NCI-H1930 (cell line): ENCODE measurements at regions not wholly inside any gene's neighbourhood (a gene's known extent, or its start where the extent isn't known, plus 50 kb on each side); places are given as distances from the start of the nearest gene placed in this dataset.

Source experiments
- DNase-seq, 2 experiments: peaks; one replicate each; lab custom pipeline; 2025; lab: John Stamatoyannopoulos, UW

DNA sequence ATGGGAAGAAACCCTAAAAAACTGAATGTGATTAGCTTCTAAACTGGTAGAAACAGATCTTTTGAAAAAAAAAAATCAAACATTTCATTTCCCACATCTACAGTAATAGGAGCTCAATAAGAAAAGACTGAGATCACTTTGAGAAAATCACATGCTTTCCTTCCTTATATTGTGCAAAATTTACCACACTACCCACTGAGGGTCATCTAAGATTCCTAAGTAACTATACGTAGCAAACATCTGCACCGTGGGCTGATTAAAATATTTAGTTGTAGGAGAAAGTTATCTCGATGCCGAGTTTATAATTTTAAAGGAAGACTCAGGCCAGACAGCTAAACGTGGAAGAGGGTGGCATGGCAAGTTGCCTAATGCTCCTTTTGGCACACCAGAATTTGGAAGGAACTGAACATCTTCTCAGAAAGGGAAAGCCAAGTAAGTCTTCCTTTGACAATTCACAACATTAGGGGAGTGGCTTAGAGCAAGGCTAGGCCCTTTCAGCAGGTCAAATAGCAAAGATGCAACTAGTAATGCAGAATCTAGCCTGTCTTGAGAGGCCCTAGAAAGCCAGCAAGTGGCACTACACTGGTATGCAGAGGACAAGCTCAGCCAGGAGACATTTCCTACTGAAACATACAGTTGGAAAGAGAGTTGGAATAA is 128.0 kb downstream of the TMA16 start:
- no peak for DNase-seq

DNA sequence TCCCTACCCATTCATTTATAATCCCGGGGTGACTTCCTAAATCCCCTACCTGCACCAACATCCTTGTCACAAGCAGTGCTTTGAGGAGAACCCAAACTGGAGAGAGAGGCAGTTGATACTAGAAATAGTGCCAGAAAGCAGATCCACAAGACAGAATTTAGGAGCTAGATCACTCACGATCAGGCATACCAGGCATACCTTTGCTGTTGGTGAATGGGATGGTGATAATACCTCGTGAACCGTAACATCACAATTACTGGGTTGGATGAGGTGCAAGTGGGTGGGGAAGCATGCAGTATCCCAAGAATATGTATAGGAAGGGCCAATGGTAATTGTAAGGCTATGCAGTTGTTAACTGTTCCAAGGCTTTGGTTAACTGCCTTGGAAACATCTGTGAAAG is 129.3 kb downstream of the TMA16 start:
- no peak for DNase-seq

DNA sequence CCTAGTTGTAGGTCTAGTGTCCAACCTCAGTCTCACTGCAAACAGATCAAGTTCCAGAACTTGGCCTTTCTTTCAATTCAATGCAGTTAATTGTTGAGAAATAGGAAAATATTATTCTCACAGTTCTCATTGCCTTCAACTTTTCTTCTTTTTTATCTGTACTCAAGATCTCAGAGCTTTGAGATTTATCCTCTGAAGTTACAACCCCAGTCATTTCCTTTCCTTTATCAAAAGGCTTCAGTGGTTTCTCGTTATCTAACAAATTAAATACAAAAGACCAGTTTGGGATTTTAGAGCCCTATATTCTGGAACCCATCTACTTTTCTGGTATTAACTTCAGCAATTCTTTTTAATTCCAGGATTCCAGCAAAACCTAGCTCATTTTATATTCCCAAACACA is 130.2 kb downstream of the TMA16 start:
- DNase-seq, result no peak

- DNase-seq, result no peak
These were observed 136.8 kb downstream of the TMA16 start for GRCh38 chr4:163631288-163631687.

GRCh38 chr4:163638909-163639308 is 144.4 kb downstream of the TMA16 start:
- no peak for DNase-seq

- no peak for DNase-seq
These were observed 155.1 kb downstream of the TMA16 start for GRCh38 chr4:163649557-163650091.

DNA sequence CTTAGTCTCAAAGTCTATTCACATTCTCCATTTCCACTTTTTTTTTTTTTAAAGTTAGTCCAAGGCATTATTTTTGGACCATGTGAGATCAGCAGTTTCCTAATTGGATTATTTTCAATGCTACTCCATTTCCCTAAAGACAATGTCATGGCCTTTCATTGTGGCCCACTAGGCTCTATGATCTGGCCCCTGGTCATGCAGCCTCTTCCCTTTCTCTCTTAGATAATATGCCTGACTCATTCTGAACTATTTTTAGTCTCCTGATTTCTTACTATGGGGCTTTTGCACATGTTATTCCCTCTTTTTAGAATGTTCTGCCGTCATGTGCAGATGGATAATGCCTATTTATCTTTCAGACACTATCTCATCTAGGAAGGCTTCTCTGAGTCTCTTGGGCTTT is 157.3 kb downstream of the TMA16 start:
- no peak for DNase-seq

DNA sequence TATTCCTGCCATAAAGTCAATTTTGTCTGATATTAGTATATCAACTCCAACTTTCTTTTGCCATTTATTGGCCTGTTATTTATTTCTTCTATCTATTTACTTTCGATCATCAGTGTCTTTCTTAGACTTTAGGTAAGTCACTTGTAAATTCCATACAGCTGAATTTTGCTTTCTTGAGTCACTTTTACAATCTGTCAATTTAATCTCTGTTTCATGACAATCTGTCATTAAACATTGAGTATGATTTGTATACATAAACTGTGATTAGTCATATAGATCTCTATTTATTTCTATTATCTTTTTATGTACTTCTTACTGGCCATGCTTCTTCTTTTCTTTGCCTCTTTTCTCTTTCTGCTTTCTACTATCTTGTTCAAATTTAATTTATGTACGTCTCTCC is 160.1 kb downstream of the TMA16 start:
- no peak for DNase-seq

DNA sequence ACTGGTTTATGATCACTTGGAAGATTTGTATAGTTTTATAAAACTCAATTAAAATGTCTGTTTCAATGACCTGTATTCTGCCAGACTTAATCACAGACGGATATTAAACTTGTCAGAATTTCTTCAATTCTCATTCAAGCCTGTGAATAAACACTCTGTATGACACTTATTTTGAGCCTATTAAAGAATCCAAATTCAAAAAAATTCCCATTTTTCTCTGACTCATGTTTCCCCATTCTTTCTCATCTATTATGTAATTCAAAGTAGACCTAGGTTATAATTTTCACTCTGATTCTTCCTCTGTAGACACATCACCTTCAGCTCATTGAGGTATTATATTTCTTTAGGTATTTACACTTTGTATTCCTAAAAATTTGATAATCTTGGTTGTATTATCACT is 166.1 kb downstream of the TMA16 start:
- no peak for DNase-seq

DNA sequence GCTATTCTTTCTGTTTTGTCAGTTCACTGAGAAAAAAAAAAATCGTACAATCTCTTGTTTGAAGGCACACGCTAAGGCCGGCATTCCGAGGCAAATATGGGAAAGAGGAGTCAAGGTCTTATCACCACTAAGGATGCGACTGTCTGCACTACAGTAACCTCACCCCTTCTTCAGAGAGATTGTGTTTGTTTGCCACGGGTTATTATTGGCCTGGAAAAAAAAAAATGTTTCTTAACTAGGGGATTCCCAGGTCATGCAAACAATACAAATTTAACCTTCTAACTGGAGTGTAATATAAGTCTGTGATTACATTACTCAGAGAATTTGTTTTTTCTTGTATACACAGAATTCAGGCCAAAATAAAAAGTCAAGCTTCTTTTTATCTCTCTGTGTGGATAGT is 168.3 kb downstream of the TMA16 start:
- DNase-seq, result no peak

DNA sequence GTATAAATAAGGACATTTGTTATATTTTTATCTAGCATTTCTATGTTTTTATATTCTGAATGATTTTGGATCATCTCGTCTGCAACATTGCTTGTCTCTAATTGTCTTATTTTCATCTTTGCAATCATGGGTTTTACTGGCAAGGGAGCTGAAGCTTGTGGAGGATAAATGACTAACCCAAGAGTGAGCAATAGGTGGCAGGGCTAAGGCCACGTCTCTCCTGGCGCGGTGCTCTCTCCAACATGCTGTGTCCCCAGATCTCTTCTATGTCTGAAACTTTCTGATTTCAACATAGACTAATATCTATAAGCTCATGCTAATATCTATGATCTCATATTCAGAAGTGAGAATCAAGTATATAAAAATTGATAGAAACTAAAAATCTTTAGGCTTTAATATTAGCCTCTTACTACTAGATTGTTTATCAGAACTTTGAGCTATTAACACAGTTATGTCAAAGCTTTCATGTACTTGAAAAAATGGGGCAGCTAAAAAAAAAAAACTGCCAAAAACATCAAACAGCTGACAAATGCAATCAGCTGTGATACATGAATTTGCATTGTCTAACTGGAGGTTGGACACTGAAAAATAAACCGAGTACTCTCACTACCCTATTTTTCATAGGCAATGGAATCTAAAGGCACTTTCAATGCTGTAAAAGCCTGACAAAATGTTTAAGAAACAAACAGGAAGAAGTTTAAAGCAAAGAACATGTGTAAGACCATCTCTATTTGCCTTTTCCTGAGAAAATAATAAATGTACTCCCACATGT is 169.2 kb downstream of the TMA16 start:
- no peak for DNase-seq

- DNase-seq, result no peak
These were observed 170.6 kb downstream of the TMA16 start for GRCh38 chr4:163665101-163665500.

GRCh38 chr4:163665521-163666331 is 171.2 kb downstream of the TMA16 start:
- DNase-seq, result no peak

DNA sequence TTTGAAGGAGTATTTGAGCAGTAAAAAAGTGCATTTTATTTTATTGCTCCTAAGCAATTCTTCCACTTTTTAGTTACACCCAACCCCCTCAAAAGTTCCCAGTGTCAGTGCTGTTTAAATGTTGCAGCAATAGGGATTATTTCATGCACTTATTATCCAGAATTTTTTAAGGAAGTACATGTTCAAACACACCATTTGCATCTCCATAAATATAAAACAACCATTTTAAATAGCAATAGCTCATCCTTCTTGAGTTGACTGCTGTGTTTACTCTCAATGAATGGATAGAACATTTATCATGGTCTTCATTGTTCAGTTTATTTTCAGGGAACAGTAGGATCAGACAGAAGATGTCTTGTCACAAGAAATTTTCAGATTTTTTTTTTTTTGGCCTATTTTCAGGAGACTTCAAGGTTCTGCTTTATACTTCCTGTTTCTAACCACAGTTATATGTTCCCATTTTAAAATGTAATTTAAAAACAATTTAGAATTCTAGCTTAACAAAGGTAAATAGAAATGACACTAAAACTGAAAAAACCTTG is 171.9 kb downstream of the TMA16 start:
- no peak for DNase-seq

DNA sequence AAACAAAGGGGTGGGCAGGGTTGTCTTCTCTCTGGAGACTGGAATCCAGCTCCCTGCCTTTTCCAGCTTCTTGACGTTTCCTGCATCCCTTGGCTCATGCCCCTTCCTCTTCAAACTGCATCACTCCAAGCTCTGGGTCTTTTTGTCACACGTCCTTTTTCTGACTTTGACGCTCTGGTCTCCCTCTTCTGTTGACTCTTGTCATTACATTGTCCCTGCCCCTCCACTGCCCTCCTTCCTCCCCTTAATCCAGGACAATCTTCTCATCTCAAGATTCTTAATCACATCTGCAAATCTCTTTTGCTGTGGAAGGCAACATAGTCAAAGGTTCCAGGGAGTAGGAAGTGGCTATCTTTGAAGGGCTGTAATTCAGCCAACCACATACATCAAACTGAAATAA is 178.3 kb downstream of the TMA16 start:
- no peak for DNase-seq

DNA sequence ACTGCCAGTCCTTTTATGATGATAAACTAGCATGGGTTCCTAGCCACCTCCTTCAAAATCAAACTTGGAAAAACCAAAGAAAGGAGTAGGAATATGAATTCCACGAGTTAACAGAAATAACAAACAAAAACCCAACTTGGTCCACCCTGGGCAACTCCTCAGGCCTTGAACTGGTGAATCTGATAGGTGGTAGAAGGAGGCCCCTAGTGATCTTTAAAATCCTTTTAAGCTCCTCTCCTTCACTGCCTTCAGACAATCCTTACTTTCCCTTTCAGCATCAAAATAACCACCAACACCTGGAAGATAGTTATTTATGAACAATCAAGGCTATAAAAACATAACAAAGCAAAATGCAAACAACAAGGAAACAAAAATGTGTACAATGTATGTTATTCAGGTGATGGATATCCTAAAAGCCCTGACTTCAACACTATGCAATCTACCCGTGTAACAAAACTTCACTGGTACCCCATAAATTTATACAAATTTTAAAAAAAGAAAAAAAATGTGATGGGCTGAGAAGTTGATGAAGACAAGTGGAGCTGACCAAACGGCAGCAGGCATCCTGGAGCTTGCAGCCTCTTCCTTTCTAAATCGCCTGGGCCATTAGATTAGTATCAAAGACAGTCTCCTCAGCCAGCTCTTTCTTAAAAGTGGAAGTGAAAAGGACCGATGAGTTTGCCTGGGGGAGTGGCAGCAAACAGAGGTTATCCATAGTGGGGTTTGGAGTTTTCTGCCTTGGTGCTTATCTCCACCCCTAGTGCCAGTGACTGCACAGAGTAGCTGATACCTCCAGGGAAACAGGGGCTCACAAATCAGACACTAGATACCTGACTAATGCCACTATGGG is 179.6 kb downstream of the TMA16 start:
- DNase-seq, result no peak

GRCh38 chr4:163679189-163679588 is 184.7 kb downstream of the TMA16 start:
- no peak for DNase-seq

DNA sequence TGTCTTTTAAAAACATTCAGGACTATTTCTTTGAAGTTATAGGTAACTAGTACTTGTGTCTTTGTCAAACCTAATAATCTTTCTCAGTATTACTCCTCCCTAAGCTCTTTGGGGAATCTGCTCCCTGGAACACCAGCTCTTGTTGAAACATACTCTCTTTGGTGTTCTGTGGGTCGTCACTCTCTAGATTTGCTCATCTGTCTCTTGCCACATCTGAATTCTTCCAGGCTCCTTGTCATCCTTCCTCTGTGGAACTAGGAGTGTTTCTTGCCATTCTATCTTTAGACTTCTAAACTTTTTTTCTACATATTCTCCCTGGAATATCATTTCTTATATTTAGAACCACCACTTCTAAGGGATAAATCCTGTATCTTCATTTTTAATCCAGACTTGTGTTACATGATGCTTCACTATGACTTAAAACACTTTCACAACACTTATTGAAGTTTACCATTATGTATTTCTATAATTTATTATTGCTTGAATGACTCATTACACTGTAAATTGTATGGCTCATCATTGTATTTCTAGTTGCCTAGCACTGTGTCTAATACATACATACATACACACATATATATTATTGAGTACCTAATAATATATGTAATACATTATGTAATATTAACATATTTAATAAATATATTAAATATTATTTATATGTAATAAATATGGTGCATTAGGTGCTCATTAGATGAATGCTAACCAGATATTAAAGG is 186.1 kb downstream of the TMA16 start:
- no peak for DNase-seq

- DNase-seq, result no peak
These were observed 186.8 kb downstream of the TMA16 start for GRCh38 chr4:163681208-163681821.

DNA sequence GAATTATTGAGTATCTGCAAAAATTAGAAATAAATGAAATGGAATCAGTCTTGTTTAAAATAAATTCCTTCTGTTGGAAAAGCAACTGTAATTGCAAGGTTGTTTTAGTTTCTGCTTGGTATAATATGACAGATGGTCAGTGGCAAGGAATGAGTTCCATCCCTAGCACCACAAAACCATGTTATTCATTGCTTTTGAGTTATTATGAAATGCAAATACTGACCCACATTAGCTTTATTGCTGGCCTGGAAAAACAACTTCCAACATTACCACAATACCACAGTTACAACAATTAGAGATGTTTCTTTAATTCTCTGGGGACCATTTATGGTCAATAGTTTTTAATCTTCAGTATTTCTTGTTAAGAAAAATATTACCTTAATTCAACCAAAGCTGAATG is 194.4 kb downstream of the TMA16 start:
- no peak for DNase-seq
